ENCODE measurements at regions not wholly inside any gene's neighbourhood (a gene's known extent, or its start where the extent isn't known, plus 50 kb on each side); places are given as distances from the start of the nearest gene placed in this dataset.
"Not testable (repeated sequence)": the region's sequence is repeated elsewhere in the genome, so short reads cannot be mapped to it uniquely, and the experiment has no call there.

DNA sequence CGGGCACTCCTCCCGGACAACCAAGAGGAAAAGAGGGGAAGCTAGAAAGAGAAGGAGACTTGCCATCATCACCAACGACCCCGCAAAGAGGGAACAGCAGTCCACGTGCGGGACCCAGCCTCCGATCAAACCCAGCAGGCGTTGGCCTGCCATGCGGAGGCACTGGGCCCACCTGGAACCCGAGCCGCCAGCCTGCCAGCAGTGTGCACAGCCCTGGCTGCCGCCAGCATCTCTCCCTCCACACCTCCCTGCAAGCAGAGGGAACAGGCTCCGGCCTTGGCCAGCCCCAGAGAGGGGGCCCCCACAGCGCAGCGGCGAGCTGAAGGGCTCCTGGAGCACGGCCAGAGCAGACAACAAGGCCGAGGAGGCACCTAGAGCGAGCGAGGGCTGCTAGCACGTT, 1244.7 kb upstream of the B3GALT2 start:
- DNase-seq (ENCODE audit: low read depth) = no peak

DNA sequence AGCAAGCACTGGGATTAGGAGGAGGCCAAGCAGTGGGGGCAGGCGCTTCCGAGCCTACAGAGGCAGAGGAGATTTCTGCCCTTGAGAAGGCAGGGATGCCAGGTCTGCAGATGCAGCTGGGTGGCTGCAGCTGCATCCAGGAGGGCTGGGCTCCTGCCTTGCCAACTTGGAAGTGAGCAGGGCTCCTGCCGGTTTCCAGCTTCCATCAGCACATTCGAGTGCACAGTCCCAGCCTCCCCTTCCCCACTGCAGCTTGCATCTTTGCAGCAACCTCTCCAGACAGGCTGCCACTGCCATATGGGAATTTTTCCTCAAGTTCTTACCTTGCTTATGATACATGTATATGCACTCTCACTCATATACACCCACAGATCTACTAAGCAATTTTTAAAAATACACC, 1234.3 kb upstream of the B3GALT2 start:
- DNase-seq (ENCODE audit: low read depth) = no peak

DNA sequence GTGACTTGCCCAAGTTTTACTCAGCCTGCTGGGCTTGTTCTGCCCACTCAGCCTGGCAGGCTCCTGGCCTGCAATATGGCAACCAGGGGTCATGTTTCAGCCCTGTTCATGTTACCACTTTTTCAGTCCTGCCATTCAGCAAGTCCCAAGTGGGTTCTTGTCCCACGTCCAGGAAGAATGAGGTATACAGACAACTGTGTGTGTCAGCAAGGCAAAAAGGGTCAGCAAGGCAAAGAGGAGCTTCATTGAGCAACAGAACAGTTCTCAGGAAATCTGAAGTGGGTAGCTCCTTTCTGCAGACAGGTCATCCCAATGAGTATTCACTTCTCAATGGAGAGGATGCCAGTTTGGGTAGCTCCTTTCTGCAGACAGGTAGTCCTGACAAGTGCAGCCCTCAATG, 1233.3 kb upstream of the B3GALT2 start:
- DNase-seq (ENCODE audit: low read depth) = no peak

DNA sequence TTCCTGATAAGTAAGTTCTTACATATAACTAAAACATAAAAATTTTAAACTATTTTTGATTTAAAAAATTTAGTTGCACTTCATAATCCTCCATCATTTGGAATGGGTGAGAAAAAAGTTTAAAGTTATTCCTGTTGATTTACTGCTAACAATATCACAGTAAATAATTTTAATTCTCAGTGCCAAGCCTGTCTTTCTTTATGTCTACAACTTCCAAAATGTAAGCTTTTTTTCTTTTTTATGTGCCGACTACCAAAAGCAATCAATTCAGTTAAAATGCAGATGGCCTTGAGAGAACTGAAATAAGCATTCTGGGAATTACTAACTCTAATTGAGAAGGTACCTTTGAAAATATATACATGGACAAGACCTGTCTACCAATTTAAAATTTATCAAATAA, 1224.3 kb upstream of the B3GALT2 start:
- DNase-seq (ENCODE audit: low read depth) = no peak

DNA sequence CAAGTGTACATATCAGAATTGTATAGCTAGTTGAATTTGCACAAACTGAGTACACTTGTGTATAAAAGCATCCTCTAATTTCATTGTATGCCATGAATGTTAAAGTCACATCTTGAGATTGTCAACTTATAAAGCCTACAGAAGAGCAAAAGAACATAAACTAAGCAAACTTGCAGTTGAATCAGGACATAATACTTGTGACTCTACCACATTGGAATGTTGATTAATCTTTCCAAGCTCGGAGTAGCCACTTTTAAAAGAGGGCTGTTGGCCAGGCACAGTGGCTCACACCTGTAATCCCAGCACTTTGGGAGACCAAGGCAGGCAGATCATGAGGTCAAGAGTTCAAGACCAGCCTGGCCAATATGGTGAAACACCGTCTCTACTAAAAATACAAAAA, 1220.8 kb upstream of the B3GALT2 start:
- DNase-seq (ENCODE audit: low read depth) = peak; percentile 41

DNA sequence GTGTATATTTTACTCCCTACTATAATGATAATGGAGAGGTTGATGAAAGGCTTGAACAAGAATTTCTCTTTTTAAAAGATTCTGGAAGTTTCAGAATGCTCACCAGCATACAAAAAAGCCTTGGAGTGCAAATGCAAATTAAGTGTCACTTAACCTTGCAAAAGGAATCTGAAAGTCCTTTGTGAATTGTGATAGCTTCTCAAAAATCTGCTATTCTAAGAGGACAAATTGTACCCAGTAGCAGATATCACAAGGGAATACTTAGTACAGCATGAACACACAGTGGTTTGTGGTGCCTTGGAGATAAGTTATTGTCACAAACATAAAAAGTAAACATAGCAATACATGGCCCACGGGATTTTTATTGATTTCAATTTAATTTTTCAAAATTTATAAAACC, 1208.3 kb upstream of the B3GALT2 start:
- no peak for DNase-seq (ENCODE audit: low read depth)

DNA sequence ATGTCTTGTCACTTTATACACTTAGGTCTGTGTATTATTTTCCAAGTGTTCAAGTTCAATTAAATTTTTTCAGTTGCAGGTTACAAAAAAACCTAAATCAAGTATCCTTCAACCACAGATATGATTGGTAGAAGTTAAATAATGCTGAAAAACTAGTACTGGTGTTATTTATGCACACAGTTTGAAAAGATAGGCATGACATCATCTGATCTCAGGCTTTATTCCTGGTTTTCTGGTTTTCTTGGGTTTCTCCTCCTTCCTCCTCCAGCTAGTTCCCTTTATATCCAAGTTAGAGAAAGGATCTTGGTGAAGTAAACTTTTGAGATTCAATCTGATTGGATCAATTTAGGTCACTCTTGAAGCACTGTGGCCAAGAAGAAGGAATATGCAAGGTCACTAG, 1201.1 kb upstream of the B3GALT2 start:
- no peak for DNase-seq (ENCODE audit: low read depth)

DNA sequence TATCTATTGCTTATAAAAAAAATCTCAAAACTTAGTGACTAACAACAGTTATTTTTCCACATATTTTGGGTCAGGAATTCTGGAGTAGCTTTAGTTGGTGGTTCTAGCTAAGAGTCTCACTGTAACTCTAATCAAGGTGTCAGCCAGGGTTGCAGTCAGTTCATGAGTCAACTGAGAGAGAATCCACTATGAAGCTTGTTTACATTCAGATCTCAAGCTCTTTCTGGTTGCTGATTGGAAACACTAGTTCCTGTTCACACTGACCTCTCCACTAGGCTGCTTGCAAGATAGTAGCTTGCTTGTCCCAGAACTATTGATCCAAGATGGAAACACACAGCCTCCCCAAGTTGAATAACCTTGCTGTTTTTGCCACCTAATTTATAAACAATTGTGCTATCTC, 1192.1 kb upstream of the B3GALT2 start:
- DNase-seq (ENCODE audit: low read depth) = peak; percentile 51

DNA sequence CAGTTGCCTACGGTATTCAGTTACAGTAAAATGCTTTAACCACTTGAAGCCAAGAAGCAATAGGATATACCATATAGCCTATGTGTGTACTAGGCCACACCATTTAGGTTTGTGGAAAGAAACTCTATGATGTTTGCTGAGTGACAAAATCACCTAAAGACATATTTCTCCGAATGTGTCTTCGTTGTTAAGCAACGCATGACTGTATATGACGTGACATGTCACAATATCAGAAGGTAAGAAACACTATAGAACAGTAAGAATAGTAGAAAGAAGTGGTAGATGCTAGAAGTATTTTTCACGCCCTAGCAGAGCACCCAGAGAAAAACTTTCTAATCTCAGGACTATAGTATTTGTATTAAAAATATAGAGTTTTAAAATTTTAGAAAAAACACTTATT, 1188.2 kb upstream of the B3GALT2 start:
- DNase-seq (ENCODE audit: low read depth) = no peak

DNA sequence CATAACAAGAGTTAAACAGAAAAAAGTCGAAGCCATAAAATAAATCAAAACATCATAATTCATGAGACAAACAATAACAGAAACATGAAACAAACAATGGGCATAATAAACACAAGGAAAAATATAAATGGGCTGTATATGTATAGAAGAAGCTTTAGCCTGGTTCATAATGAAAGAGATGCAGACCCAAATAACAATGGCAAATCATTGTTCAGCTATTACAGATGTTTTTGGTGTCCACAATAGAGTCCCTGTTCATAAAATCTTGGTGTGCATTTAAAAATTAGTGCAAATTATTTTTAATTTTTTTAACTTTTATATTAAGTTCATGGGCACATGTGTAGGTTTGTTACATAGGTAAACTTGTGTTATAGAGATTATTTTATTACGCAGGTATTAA, 1185.9 kb upstream of the B3GALT2 start:
- no peak for DNase-seq (ENCODE audit: low read depth)

DNA sequence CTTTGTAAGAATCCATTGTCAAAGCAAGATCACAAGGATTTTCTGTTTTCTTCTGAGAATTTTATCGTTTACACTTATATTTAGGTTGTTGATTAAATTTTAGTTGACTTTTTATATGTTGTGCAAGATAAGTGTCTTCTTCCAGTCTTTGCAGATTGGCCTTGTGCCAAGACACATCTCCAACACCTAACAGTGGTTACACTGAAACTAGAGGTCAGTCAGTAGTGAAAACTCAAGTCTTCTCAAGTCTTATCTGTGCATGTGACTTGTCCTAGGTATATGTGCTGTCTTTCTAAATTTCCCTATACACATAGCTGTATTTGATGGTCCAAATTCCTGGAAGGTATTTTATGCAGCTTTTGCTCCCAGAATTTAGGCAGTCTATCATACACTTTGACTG, 1183.2 kb upstream of the B3GALT2 start:
- DNase-seq (ENCODE audit: low read depth) = no peak

DNA sequence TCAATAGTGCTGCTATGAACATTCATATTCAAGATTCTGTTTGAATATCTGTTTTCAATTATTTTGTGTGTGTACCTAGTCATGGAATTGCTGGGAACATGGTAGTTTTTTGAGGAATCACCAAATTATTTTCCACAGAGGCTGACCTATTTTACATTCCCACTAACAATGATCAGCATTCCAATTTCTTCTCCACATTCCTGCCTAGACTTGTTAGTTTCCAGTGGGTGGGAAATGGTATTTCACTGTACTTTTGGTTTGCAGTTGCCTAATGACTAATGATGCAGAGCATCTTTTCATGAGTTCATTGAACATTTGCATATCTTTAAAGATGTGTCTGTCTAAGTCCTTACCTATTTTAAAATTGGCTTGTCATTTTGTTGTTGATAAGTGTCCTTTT, 1182.6 kb upstream of the B3GALT2 start:
- DNase-seq (ENCODE audit: low read depth) = peak; percentile 2

DNA sequence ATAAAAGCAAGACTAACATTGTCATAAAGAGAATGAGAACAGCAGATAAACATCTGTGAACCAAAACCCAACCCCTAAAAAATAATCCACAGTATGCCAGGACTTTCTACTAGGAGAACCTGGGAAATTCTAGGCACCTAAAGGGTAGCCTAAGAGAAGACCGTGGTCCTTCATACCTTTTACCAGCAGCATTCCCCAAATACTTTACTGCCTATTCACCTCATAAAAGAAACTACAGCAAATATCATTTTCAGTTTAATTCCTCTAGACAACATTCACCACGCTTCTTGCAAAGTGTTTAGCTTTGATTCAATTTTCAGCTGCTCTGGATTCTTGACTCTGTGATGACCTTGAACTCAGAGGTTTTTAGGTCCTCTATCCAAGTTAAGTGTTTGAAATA, 1180.7 kb upstream of the B3GALT2 start:
- no peak for DNase-seq (ENCODE audit: low read depth)

DNA sequence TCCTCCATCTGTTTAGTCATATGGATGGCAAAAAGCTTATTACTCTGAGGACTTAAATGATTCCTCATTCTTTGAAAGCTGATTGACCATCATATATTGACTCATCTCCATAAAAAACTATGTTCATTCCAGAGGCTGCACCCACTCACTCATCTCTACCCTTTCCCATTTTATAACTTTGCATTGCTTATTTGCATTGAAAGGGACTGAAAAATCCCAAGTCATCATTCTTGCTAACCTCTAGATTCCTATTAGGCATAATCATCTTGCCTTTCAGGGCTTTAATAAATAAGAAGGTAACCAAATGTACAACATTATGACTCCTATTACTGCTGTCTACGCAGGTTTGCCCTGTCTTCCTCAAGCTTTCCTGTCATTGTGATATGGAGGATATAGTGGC, 1180.3 kb upstream of the B3GALT2 start:
- DNase-seq (ENCODE audit: low read depth) = no peak

DNA sequence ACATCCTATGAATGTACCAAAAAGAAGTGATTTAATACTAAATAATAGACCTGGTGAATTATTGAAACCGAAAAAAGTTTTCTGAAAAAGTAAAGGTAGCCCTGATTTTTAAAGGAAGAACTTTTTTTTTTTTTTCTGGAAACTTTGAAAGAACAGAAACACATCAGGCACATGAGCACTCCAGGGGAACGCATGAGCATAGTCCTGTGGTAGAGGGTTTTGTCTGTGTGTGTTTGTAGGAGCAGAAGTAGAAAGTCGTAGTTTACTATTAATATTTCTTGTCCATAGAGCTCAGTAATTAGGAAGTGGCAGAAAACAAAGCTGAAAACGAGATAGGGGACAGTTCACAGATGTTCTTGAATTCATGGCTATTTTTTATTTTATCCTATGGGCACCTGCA, 1175.9 kb upstream of the B3GALT2 start:
- DNase-seq (ENCODE audit: low read depth) = no peak

DNA sequence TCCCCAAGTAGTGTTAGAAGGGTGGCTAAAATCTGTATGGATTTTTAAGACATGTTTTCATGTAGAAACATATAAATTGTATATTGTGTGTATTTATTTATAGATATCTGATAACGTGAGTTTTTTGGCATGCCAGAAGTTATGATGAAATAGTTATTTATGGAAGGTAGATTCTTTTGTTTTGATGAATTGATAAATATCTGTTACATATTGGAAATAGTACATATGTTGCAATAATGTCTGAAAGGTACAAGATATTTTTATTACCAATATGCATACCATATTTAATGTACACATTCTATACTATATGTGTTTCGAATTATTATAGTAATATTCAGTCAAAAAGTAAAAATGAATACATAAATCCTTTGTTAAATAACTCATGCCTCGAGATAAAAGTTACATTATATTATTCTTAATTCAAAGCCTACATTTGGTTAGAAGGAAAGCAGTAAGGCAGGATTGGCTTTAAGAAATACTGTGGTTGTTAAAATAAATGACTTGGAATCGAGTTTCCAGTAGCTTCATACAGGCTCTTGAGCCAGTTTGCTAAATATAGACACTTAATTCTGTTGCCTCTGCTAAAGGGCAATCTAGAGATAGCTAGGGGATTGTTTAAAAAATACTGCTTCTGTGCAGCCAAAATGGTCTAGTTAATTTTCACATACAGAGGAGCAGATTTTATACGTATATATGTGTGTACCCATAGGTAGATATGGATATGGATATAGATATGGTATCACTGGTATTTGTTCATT, 1175.1 kb upstream of the B3GALT2 start:
- DNase-seq (ENCODE audit: low read depth) = no peak

DNA sequence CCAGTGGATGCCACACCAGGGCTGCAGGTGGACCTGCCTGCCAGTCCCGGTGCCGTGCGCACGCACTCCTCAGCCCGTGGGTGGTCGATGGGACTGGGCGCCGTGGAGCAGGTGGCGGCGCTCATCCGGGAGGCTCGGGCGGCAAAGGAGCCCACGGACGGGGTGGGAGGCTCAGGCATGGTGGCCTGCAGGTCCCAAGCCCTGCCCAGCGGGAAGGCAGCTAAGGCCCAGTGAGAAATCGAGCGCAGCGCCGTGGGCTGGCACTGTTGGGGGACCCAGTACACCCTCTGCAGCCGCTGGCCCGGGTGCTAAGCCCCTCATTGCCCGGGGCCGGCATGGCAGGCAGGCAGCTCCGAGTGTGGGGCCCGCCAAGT, 1171.8 kb upstream of the B3GALT2 start:
- DNase-seq (ENCODE audit: low read depth) = no peak

DNA sequence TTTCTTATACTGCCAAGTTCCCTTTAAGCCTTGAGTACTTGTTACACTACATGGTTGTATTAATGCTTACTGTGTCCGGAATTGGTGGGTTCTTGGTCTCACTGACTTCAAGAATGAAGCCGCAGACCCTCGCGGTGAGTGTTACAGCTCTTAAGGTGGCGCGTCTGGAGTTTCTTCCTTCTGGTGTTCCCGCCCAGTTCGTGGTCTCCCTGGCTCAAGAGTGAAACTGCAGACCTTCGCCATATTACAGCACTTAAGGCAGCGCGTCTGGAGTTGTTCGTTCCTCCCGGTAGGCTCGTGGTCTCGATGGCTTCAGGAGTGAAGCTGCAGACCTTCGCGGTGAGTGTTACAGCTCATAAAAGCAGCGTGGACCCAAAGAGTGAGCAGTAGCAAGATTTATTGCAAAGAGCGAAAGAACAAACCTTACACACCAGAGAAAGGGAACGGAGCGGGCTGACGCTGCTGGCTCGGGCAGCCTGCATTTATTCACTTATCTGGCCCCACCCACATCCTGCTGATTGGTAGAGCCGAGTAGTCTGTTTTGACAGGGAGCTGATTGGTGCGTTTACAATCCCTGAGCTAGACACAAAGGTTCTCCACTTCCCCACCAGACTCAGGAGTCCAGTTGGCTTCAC, 1171.3 kb upstream of the B3GALT2 start:
- DNase-seq (ENCODE audit: low read depth) = not testable (repeated sequence)

DNA sequence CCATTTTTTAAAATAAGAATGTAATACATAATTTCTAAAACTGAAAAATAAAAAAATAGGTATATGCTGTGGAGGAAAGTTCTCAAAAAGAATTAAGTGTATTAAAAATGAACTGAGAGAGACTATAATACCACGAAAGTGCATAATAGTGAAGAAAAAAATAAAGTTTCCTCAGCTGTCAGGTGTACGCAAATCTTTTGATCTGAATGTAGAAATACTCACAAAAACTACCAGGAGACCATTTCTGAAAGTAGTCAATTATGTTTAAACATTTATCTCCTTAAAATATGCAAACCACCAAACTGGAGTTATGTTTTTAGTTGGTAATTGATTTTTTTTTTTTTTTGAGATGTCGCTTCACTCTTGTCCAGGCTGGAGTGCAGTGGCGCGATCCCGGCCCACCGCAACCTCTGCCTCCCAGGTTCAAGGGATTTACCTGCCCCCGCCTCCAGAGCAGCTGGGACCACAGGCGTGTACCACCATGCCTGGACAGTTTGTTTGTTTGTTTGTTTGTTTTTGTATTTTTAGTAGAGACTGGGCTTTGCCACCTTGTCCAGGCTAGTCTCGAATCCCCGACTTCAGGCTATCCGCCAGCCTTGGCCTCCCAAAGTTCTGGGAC, 1169.2 kb upstream of the B3GALT2 start:
- DNase-seq (ENCODE audit: low read depth) = no peak

DNA sequence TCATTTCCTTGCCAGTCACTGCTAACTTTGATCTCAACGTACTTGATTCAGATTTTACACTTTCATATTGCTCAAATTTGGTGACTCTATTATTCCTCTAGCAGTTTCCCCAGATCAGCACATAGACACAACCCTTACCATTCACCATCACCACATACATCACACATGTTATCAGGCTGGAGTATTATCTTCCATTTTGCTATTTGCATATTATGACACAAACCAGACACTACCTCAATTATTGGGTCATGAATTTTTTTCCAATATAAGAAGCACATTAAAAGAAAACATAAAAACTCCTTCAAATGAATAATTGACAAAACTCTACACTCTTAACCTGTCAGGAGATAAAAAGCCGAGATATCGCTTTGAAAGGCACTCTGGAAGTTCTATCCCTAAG, 1166.7 kb upstream of the B3GALT2 start:
- DNase-seq (ENCODE audit: low read depth) = no peak

DNA sequence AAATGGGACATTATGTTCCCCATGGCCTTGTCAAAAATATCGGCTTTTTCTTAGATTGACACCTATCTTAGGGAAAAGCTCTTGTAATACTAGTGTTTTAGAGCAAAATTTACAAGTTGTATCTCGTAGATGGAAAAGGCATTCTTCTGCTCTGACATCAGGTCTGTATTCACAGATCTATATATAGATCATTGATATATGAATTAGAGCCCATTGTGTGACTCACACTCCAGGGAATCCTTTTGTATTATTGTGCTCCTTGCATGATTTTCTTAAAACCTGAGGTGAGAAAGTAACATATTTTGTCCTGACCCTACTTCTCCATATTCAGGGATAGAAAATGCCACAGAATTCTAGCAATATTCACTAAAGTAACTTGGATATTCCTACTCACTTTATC, 1160.8 kb upstream of the B3GALT2 start:
- no peak for DNase-seq (ENCODE audit: low read depth)

DNA sequence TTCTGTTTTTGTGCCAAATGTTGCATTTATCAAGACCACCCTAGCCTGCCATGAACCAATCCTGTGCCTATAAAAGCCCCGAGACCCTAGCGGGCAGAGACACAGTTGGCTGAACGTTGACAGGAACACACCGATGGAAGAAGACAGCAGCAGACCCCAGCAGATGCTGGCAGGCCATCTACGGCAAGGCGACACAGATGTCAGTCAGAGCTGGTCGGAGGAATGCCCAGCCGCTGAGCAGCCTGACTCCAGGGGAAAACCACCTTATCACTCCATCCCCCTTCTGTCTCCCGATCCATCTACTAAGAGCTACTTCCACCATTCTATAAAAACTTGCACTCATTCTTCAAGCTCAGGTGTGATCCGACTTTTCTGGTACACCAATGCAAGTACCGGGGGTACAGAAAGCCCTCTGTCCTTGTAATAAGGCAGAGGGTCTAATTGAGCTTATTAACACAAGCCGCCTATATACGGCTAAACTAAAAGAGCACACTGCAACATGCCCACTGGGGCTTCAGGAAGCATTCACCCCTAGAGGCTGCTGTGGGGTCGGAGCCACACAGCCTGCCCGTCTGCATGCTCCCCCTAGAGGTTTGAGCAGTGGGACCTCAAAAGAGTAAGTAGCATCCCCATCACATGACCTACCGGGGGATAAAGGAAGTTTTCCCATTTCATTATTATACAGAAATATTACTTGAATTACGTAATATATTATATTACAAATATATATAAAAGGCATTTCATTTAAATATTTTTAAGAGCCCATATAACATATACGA, 1156.3 kb upstream of the B3GALT2 start:
- DNase-seq (ENCODE audit: low read depth) = no peak

DNA sequence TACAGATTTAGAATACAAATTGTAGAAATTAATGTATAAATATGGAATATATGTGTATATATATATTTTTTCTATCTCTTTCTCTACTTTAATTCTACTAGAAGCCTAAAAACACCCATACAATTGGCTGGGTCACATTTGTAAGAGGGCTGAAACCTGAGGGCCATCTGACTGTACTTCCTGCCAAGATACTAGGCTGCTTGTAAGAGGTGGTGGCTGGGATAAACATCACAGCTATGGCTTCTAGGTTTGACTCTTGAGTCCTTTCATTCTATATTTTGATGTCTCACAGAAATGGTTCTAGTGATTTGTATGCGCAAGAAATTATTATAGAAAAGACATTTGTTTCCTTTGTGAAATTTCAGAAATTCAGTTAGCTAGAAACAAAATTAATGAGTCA, 1155.2 kb upstream of the B3GALT2 start:
- DNase-seq (ENCODE audit: low read depth) = no peak
